Panc1 (cell line): ENCODE measurements at regions not wholly inside any gene's neighbourhood (a gene's known extent, or its start where the extent isn't known, plus 50 kb on each side); places are given as distances from the start of the nearest gene placed in this dataset.

Experiments used
- REST ChIP-seq, 2 experiments: IDR thresholded peaks; 2 replicates each; pipeline ENCODE4 v1.6.1; 2011 to 2012; ENCODE audit warnings: low read depth in 2 of 2, control low read depth in 1 of 2, low read length in 1 of 2, mild to moderate bottlenecking in 1 of 2, moderate library complexity in 1 of 2; ENCODE audit not compliant: insufficient read depth in 1 of 2
- TF ChIP-seq, protein P1 (sequence below): fragments of 450-650 bp; IDR thresholded peaks from 2 replicates; pipeline ENCODE4 v1.5.1; 2017; ENCODE audit warnings: mild to moderate bottlenecking

GRCh38 chr6:19169366-19169765 is 667.8 kb upstream of the ID4 start:
- TF ChIP-seq REST (IDR thresholded peaks at IDR 0.05; ENCODE audit: insufficient read depth in 1 of 2, low read depth in 2 of 2, low read length in 1 of 2), result no peak
- TF ChIP-seq, protein P1, sequence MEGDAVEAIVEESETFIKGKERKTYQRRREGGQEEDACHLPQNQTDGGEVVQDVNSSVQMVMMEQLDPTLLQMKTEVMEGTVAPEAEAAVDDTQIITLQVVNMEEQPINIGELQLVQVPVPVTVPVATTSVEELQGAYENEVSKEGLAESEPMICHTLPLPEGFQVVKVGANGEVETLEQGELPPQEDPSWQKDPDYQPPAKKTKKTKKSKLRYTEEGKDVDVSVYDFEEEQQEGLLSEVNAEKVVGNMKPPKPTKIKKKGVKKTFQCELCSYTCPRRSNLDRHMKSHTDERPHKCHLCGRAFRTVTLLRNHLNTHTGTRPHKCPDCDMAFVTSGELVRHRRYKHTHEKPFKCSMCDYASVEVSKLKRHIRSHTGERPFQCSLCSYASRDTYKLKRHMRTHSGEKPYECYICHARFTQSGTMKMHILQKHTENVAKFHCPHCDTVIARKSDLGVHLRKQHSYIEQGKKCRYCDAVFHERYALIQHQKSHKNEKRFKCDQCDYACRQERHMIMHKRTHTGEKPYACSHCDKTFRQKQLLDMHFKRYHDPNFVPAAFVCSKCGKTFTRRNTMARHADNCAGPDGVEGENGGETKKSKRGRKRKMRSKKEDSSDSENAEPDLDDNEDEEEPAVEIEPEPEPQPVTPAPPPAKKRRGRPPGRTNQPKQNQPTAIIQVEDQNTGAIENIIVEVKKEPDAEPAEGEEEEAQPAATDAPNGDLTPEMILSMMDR, result no peak
